Fibroblast of the aortic adventitia (primary cell): ENCODE measurements at regions not wholly inside any gene's neighbourhood (a gene's known extent, or its start where the extent isn't known, plus 50 kb on each side); places are given as distances from the start of the nearest gene placed in this dataset.

ENCODE experiments used
- DNase-seq: peaks from one replicate; pipeline ENCODE4 v3.0.0-alpha.2; 2010; ENCODE audit warnings: low read depth
- H3K4me3 ChIP-seq: 2 replicates; pipeline ENCODE4 v1.5.1; 2011; ENCODE audit warnings: low read depth, mild to moderate bottlenecking, control low read depth, low read length, moderate library complexity
- TF ChIP-seq, protein P1 (sequence below): IDR thresholded peaks from 2 replicates; pipeline ENCODE4 v1.5.1; 2011; ENCODE audit warnings: mild to moderate bottlenecking, low read length, control low read depth, inconsistent platforms; ENCODE audit not compliant: insufficient read depth

DNA sequence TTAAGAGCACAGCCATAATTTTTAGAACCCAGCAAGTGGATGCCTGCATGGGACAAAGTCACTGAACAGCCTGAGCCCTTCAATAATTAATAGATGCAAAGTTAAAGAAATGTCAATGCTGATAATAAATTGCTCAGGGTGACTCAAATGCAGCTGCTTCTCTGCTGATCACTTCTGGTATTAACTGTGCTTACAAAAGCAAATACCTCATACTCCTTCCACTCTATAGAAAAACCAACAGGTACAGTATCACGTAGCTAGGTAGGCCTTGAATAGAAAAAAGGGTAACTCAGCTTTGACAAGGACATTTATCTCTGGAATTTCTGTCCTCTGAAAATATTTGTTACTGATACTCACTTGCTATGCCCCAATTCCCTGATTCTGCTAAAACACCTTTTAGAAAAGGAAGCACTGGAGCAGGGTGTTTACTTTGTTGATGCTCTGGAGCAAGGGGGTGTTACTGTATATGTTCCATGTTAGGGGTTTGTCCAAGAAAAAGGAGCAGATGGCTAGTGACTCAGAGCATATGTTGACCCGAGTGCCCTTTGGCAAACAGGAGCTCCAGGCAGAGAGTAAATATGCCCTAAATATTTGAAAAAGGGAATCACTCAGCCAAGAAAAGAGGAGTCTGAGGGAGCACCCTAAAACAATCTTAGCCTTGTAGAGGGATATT, 59.1 kb upstream of the RTN4 start:
- H3K4me3 ChIP-seq, result no peak overlapping the region
- TF ChIP-seq, protein P1, sequence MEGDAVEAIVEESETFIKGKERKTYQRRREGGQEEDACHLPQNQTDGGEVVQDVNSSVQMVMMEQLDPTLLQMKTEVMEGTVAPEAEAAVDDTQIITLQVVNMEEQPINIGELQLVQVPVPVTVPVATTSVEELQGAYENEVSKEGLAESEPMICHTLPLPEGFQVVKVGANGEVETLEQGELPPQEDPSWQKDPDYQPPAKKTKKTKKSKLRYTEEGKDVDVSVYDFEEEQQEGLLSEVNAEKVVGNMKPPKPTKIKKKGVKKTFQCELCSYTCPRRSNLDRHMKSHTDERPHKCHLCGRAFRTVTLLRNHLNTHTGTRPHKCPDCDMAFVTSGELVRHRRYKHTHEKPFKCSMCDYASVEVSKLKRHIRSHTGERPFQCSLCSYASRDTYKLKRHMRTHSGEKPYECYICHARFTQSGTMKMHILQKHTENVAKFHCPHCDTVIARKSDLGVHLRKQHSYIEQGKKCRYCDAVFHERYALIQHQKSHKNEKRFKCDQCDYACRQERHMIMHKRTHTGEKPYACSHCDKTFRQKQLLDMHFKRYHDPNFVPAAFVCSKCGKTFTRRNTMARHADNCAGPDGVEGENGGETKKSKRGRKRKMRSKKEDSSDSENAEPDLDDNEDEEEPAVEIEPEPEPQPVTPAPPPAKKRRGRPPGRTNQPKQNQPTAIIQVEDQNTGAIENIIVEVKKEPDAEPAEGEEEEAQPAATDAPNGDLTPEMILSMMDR, result no peak
- DNase-seq, result peak; percentile 66

DNA sequence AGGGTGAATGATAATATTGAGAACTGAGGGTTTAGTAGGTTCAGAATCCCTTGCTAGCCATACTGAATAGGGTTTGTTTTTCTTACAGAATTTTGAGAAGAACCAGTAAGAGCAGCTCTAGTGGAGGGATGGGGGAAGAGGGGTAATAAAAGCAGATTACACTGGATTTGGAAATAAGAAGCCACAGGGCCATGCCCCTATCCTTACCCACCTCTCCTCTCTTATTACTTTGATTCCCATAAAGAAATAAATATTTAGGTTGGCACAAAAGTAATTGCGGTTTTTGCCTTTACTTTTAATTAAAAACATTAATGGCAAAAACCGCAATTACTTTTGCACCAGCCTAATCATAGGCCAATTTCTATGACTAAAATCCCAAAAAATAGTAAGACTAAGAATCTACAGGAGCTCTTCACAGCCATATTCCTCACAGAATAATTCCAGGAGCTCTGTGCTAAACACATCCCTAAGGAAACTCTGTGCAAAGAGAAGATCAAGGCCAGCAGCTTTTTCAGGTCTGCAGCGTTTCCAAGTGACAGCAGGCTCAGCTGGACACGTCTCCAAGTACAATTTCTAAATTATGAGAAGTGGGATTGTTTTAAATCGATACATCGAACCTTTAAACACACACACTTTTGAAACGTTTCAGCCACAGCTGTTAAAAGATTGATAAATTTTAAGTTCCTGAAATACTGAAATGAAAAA, 58.4 kb upstream of the RTN4 start:
- no peak overlapping the region for H3K4me3 ChIP-seq
- TF ChIP-seq, protein P1, result no peak
- DNase-seq, result no peak

DNA sequence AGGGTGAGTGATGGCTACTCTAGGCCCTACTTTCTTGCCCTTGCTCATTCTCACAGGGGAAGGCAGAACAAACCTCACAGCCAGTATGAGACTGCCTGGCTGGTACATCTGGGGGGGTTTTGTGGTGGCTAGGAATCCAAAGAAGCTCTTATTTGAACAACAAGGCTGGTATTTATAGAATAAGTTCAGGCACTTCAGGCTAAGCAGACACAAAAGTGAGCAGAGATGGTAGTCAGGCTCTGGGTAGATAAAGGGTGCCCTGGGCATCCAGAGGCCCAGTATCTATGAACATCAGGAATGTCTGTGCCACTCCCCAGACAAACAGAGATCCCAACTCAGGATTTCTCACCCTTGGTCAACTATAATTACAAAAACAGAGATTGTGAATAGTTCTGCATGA, 57.2 kb upstream of the RTN4 start:
- no peak overlapping the region for H3K4me3 ChIP-seq
- no peak for DNase-seq
- TF ChIP-seq, protein P1, result no peak

DNA sequence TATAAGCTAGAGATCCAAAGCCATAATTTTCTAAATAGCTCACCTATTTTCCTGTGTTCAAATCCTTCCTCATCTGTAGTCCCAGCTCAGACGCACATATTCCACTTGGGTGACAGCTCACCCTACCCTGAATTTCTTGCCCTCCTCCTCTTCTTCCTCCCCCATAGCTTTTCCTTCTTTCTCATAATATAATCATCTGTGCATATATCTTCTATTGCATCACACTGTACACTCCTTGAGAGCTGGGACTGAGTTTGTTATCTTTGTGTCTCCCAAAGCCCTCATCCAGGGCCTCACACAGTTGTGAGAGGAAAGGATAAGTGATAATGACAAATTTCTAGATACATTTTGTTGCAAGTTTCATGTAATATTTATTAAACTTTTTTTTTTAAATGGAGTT, 55.9 kb upstream of the RTN4 start:
- H3K4me3 ChIP-seq, result no peak overlapping the region
- no peak for DNase-seq
- TF ChIP-seq, protein P1, result no peak

DNA sequence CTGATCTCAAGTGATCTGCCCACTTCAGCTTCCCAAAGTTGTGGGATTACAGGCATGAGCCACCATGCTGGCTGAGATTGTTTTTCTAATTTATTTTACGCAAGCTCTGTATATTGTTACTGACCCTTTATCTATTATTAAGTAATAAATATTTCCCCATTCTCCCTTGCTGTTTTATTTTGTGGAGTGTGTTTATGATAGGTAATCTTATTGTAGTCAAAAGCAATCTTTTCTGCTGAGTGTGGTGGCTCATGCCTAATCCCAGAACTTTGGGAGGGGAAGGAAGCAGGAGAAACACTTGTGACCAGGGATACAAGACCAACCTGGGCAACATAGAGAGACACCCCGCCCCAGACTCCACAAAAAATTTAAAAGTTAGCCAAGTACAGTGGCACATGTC, 55.2 kb upstream of the RTN4 start:
- H3K4me3 ChIP-seq, result no peak overlapping the region
- TF ChIP-seq, protein P1, result no peak
- DNase-seq, result no peak

DNA sequence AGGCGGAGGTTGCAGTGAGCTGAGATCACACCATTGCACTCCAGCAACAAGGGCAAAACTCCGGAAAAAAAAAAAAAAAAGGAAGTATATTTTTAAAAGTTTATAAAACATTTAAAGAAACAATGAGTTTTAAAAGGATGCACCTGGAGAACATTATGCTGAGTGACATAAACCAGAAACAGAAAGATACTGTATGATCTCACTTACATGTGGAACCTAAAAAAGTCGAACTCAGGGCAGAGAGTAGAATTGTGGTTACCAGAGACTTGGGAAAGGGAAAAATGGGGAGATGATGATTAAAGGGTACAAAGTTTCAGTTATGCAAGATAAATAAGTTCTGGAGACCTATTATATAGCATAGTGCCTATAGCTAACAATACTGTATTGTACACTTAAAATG, 52.8 kb upstream of the RTN4 start:
- no peak overlapping the region for H3K4me3 ChIP-seq
- TF ChIP-seq, protein P1, result no peak
- DNase-seq, result peak; percentile 67
